K562 (cell line): ENCODE measurements at regions not wholly inside any gene's neighbourhood (a gene's known extent, or its start where the extent isn't known, plus 50 kb on each side); places are given as distances from the start of the nearest gene placed in this dataset.
A peak's percentile ranks its signal among the peaks of the same experiment; 100 is the strongest.

ENCODE experiments used
- CBFA2T2 ChIP-seq: fragments of 450-650 bp; conservative IDR thresholded peaks from 2 replicates; pipeline ENCODE4 v1.6.1; 2017; ENCODE audit warnings: mild to moderate bottlenecking
- FOS ChIP-seq: IDR thresholded peaks from 3 replicates; pipeline ENCODE4 v1.6.1; 2011; ENCODE audit not compliant: insufficient read length; ENCODE audit errors: extremely low read depth
- HDAC2 ChIP-seq: fragments of 450-650 bp; IDR thresholded peaks from 2 replicates; pipeline ENCODE4 v1.6.1; 2016; ENCODE audit warnings: mild to moderate bottlenecking
- LEF1 ChIP-seq: fragments of 450-650 bp; IDR thresholded peaks from 2 replicates; pipeline ENCODE4 v1.6.1; 2016; ENCODE audit warnings: mild to moderate bottlenecking
- NFE2 ChIP-seq: IDR thresholded peaks from 2 replicates; pipeline ENCODE4 v1.6.1; 2014; ENCODE audit warnings: antibody characterized with exemption, low read depth
- POU5F1 ChIP-seq: fragments of 150-350 bp; IDR thresholded peaks from 2 replicates; pipeline ENCODE4 v1.6.1; 2014; ENCODE audit warnings: borderline replicate concordance, low read length, low read depth, mild to moderate bottlenecking; ENCODE audit not compliant: partially characterized antibody
- RBM25 ChIP-seq: fragments of 200-400 bp; formaldehyde crosslinking; IDR thresholded peaks from 2 replicates; pipeline ENCODE4 v1.6.1; 2018; ENCODE audit warnings: low read length, low read depth, moderate library complexity; ENCODE audit not compliant: severe bottlenecking
- ZEB2 ChIP-seq: fragments of 450-650 bp; IDR thresholded peaks from 2 replicates; pipeline ENCODE4 v1.6.1; 2016
- ZFPM2 ChIP-seq: fragments of 250-450 bp; sonication (Bioruptor Pico); IDR thresholded peaks from 2 replicates; pipeline ENCODE4 v1.5.1; 2022; ENCODE audit warnings: mild to moderate bottlenecking
- ZNF121 ChIP-seq: sonication (generic); formaldehyde crosslinking; conservative IDR thresholded peaks from 2 replicates; pipeline ENCODE4 v1.8.0; 2022; ENCODE audit warnings: missing genetic modification reagents
- ZNF224 ChIP-seq: sonication (generic); formaldehyde crosslinking; IDR thresholded peaks from 2 replicates; pipeline ENCODE4 v1.8.0; 2022; ENCODE audit warnings: mild to moderate bottlenecking, missing genetic modification reagents
- ZNF696 ChIP-seq: fragments of 250-450 bp; sonication (Bioruptor Pico); conservative IDR thresholded peaks from 2 replicates; pipeline ENCODE4 v1.4.0; 2020; ENCODE audit warnings: mild to moderate bottlenecking, moderate library complexity
- ZNF764 ChIP-seq: fragments of 250-450 bp; sonication (Bioruptor Pico); IDR thresholded peaks from 2 replicates; pipeline ENCODE4 v1.4.0; 2020; ENCODE audit warnings: low read depth, mild to moderate bottlenecking, moderate library complexity
- TF ChIP-seq, protein P1 (sequence below): fragments of 450-650 bp; IDR thresholded peaks from 2 replicates; pipeline ENCODE4 v1.6.1; 2016; ENCODE audit warnings: low read depth
- TF ChIP-seq, protein P2 (sequence below): fragments of 450-650 bp; IDR thresholded peaks from 2 replicates; pipeline ENCODE4 v1.6.1; 2016; ENCODE audit warnings: antibody characterized with exemption
- TF ChIP-seq, protein P3 (sequence below), 2 experiments: fragments of 250-450 bp in 1 of 2; fragments of 450-650 bp in 1 of 2; sonication (Bioruptor Pico) in 1 of 2; IDR thresholded peaks; 2 replicates each; pipeline versions ENCODE4 v1.6.1 to v1.8.0; 2016 to 2021; ENCODE audit warnings: mild to moderate bottlenecking in 2 of 2, moderate library complexity in 2 of 2, missing compliant biosample characterization in 1 of 2, missing genetic modification characterization in 1 of 2

DNA sequence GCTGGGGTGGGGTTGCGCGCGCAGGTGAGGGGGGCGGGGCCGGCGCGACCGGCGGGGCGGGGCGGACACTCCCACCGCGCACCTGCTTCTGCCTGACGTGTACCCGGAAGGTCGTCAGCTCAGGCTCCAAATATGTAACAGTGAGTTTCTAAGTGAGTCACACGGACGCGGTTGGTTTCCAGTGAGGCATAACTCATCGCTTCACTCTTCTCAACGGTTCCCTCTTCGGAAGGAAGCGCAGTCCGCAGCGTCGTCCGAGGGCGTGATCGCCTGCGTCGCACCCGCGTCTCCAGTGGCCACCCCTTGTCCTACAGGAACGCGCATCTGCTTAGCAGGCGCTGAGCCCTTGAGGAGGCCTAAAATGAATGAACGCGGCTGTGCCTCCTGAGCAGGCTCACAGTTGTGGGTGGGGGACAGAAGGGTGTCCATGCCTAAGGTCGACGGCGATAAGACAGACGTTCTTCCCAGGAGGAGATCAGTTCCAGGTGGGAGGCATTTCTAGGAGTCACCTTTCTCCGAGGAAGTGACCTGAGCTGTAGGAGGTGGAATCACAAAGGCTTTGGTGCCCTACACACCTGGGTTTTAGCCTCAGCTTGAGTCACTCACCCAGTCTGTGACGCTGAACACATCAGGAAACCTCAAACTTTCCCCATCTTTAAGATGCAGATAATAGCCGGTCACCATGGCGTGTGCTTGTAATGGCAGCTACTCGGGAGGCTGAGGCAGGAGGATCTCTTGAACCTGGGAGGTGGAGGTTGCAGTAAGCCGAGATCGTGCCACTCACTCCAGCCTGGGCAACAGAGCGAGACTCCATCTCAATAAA, 50.9 kb upstream of the EZR start (continued):
- TF ChIP-seq, protein P1, sequence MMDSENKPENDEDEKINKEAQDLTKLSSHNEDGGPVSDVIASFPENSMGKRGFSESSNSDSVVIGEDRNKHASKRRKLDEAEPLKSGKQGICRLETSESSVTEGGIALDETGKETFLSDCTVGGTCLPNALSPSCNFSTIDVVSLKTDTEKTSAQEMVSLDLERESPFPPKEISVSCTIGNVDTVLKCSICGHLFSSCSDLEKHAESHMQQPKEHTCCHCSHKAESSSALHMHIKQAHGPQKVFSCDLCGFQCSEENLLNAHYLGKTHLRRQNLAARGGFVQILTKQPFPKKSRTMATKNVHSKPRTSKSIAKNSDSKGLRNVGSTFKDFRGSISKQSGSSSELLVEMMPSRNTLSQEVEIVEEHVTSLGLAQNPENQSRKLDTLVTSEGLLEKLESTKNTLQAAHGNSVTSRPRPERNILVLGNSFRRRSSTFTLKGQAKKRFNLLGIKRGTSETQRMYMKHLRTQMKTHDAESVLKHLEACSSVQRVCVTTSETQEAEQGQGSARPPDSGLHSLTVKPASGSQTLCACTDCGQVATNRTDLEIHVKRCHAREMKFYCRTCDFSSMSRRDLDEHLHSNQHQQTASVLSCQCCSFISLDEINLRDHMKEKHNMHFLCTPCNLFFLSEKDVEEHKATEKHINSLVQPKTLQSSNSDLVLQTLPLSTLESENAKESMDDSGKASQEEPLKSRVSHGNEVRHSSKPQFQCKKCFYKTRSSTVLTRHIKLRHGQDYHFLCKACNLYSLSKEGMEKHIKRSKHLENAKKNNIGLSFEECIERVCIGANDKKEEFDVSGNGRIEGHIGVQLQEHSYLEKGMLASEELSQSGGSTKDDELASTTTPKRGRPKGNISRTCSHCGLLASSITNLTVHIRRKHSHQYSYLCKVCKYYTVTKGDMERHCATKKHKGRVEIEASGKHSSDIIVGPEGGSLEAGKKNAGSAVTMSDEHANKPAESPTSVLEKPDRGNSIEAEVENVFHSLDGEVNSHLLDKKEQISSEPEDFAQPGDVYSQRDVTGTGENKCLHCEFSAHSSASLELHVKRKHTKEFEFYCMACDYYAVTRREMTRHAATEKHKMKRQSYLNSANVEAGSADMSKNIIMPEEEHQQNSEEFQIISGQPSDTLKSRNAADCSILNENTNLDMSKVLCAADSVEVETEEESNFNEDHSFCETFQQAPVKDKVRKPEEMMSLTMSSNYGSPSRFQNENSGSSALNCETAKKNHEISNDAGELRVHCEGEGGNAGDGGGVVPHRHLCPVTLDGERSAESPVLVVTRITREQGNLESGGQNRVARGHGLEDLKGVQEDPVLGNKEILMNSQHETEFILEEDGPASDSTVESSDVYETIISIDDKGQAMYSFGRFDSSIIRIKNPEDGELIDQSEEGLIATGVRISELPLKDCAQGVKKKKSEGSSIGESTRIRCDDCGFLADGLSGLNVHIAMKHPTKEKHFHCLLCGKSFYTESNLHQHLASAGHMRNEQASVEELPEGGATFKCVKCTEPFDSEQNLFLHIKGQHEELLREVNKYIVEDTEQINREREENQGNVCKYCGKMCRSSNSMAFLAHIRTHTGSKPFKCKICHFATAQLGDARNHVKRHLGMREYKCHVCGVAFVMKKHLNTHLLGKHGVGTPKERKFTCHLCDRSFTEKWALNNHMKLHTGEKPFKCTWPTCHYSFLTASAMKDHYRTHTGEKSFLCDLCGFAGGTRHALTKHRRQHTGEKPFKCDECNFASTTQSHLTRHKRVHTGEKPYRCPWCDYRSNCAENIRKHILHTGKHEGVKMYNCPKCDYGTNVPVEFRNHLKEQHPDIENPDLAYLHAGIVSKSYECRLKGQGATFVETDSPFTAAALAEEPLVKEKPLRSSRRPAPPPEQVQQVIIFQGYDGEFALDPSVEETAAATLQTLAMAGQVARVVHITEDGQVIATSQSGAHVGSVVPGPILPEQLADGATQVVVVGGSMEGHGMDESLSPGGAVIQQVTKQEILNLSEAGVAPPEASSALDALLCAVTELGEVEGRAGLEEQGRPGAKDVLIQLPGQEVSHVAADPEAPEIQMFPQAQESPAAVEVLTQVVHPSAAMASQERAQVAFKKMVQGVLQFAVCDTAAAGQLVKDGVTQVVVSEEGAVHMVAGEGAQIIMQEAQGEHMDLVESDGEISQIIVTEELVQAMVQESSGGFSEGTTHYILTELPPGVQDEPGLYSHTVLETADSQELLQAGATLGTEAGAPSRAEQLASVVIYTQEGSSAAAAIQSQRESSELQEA = 0 out of 2 replicates have a peak, but pooled peaks have one; percentile 20
- TF ChIP-seq, protein P2, sequence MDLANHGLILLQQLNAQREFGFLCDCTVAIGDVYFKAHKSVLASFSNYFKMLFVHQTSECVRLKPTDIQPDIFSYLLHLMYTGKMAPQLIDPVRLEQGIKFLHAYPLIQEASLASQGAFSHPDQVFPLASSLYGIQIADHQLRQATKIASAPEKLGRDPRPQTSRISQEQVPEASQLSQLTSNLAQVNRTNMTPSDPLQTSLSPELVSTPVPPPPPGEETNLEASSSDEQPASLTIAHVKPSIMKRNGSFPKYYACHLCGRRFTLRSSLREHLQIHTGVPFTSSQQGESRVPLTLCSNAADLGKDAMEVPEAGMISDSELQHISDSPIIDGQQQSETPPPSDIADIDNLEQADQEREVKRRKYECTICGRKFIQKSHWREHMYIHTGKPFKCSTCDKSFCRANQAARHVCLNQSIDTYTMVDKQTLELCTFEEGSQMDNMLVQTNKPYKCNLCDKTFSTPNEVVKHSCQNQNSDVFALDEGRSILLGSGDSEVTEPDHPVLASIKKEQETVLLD = peak; percentile 84
- TF ChIP-seq ZNF121 (CRISPR knock-in tag) (0 out of 2 replicates have a peak, but pooled peaks have one; percentile 4), HDAC2 (peak; percentile 5), POU5F1 (no peak), FOS (peak; percentile 14), ZNF696 (no peak), ZNF764 (CRISPR knock-in tag) (no peak), RBM25 (peak; percentile 58), LEF1 (peak; percentile 41; the same call in 1 of the 2 replicates), ZNF224 (CRISPR knock-in tag) (0 out of 2 replicates have a peak, but pooled peaks have one; percentile 74), NFE2 (peak; percentile 18; the same call in 1 of the 2 replicates), CBFA2T2 (no peak), ZFPM2 (CRISPR knock-in tag) (peak; percentile 37; the same call in 1 of the 2 replicates), ZEB2 (peak; percentile 71)
- TF ChIP-seq, protein P3, sequence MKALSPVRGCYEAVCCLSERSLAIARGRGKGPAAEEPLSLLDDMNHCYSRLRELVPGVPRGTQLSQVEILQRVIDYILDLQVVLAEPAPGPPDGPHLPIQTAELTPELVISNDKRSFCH (CRISPR knock-in tag; IDR thresholded peaks at IDR 0.05) = no peak
- TF ChIP-seq, protein P3 (tag; IDR thresholded peaks at IDR 0.05) = peak; percentile 93
